DOHH2 (cell line): ENCODE measurements at regions not wholly inside any gene's neighbourhood (a gene's known extent, or its start where the extent isn't known, plus 50 kb on each side); places are given as distances from the start of the nearest gene placed in this dataset.
A peak's percentile ranks its signal among the peaks of the same experiment; 100 is the strongest.

Experiments
- H3F3A ChIP-seq: fragments of 200-600 bp; sonication (generic), shearing (Covaris generic); 2 replicates; pipeline ENCODE4 v1.6.0; 2016; ENCODE audit warnings: antibody characterized with exemption, mild to moderate bottlenecking; ENCODE audit not compliant: control insufficient read depth, insufficient read depth
- H3K27ac ChIP-seq: fragments of 200-600 bp; sonication (generic); 2 replicates; pipeline ENCODE4 v1.5.1; 2014; ENCODE audit warnings: low read depth, mild to moderate bottlenecking, low read length, moderate library complexity
- H3K27me3 ChIP-seq: fragments of 200-600 bp; sonication (generic); 2 replicates; pipeline ENCODE4 v1.6.1; 2014; ENCODE audit warnings: mild to moderate bottlenecking, low read length, mixed read lengths; ENCODE audit not compliant: control insufficient read depth
- H3K36me3 ChIP-seq: fragments of 200-600 bp; sonication (generic); 2 replicates; pipeline ENCODE4 v1.6.1; 2014; ENCODE audit warnings: mild to moderate bottlenecking, low read length, moderate library complexity, mixed read lengths; ENCODE audit not compliant: control insufficient read depth
- H3K4me1 ChIP-seq: fragments of 200-600 bp; sonication (generic); 2 replicates; pipeline ENCODE4 v1.6.1; 2014; ENCODE audit warnings: mild to moderate bottlenecking, low read length, mixed read lengths; ENCODE audit not compliant: control insufficient read depth
- H3K4me2 ChIP-seq: fragments of 200-600 bp; sonication (generic); 2 replicates; pipeline ENCODE4 v1.6.0; 2014; ENCODE audit warnings: mild to moderate bottlenecking, low read length, moderate library complexity
- H3K4me3 ChIP-seq: fragments of 200-600 bp; sonication (generic); 2 replicates; pipeline ENCODE4 v1.5.1; 2014; ENCODE audit warnings: mild to moderate bottlenecking, low read length, mixed read lengths
- H3K79me2 ChIP-seq: fragments of 200-600 bp; sonication (generic); 2 replicates; pipeline ENCODE4 v1.6.1; 2014; ENCODE audit warnings: mild to moderate bottlenecking, low read length, mixed read lengths; ENCODE audit not compliant: control insufficient read depth
- H3K9me2 ChIP-seq: fragments of 200-600 bp; sonication (generic); replicated peaks from 2 replicates; pipeline ENCODE4 v1.6.1; 2014; ENCODE audit warnings: mild to moderate bottlenecking, low read length, mixed read lengths; ENCODE audit not compliant: control insufficient read depth
- H3K9me3 ChIP-seq: fragments of 200-600 bp; sonication (generic); 2 replicates; pipeline ENCODE4 v1.6.1; 2014; ENCODE audit warnings: antibody characterized with exemption, low read length, mixed read lengths; ENCODE audit not compliant: control insufficient read depth, insufficient read depth
- H4K20me1 ChIP-seq: fragments of 200-600 bp; sonication (generic); 2 replicates; pipeline ENCODE4 v1.6.0; 2014; ENCODE audit warnings: low read depth, mild to moderate bottlenecking, antibody characterized with exemption, low read length, moderate library complexity; ENCODE audit not compliant: control insufficient read depth, insufficient read depth
- EZH2phosphoT487 ChIP-seq: fragments of 200-600 bp; sonication (generic); IDR thresholded peaks from 2 replicates; pipeline ENCODE4 v1.6.1; 2017; ENCODE audit warnings: borderline replicate concordance, mild to moderate bottlenecking, antibody characterized with exemption, low read length, moderate library complexity, mixed read lengths
- TF ChIP-seq, protein P1 (sequence below): fragments of 200-600 bp; sonication (generic); IDR thresholded peaks from one replicate; pipeline ENCODE4 v1.5.1; 2014; ENCODE audit warnings: antibody characterized with exemption, mild to moderate bottlenecking, low read depth, low read length; ENCODE audit not compliant: poor library complexity, severe bottlenecking

DNA sequence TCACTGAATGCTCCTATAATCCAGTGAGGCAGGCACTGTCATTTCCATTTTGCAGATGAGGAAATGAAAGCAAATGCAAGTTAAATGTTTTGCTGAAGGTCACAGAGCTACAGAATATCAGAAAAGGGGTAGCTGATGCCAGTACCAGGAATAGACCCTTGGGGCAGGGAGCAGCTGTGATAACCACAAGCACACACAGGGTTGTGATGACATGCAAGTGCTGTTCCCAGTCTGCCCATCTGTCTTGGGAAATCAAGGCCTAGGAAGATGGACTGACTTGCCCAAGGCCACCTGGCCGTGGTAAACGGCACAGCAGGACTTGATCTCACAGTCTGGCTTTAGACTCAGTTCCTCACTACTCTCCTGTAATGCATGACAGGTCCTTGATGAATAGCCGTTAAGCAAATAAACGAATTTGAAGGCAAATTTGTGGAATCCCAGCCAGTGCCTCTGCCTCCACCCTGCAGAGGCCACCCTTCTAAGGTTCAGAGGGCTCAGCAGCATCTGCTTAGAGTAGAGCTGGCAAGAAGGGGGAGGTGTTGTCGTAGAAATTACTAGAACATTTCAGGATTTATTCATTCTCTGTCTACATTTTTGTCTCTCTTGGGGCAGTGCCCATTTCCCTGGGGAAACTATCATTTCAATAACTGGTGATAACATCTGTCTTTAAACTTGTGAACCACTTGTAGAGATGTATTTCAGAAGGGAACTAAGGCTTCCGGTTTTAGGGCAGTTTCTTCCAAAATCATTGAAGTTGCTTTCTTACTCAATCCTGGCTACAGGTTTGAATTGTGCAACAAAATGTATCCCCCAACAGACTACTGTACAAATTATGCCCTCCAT, 53.2 kb upstream of the MRPS6 start:
- Histone ChIP-seq H3F3A (peaks cover 27% of the 10 kb centered on the region), H3K9me2 (no peaks in the 10 kb centered on the region), H3K36me3 (peaks cover 13% of the 10 kb centered on the region), H3K4me2 (peak overlapping the region; percentile 77), H3K4me3 (peak overlapping the region; percentile 55), H3K27ac (peak overlapping the region; percentile 97), H3K79me2 (no peaks in the 10 kb centered on the region), H3K27me3 (no peaks in the 10 kb centered on the region), H3K4me1 (peaks cover 68% of the 10 kb centered on the region), H4K20me1 (no peaks in the 10 kb centered on the region), H3K9me3 (no peaks in the 10 kb centered on the region)
- TF ChIP-seq, protein P1, sequence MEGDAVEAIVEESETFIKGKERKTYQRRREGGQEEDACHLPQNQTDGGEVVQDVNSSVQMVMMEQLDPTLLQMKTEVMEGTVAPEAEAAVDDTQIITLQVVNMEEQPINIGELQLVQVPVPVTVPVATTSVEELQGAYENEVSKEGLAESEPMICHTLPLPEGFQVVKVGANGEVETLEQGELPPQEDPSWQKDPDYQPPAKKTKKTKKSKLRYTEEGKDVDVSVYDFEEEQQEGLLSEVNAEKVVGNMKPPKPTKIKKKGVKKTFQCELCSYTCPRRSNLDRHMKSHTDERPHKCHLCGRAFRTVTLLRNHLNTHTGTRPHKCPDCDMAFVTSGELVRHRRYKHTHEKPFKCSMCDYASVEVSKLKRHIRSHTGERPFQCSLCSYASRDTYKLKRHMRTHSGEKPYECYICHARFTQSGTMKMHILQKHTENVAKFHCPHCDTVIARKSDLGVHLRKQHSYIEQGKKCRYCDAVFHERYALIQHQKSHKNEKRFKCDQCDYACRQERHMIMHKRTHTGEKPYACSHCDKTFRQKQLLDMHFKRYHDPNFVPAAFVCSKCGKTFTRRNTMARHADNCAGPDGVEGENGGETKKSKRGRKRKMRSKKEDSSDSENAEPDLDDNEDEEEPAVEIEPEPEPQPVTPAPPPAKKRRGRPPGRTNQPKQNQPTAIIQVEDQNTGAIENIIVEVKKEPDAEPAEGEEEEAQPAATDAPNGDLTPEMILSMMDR = peak; percentile 33
- TF ChIP-seq EZH2phosphoT487 = no peak

DNA sequence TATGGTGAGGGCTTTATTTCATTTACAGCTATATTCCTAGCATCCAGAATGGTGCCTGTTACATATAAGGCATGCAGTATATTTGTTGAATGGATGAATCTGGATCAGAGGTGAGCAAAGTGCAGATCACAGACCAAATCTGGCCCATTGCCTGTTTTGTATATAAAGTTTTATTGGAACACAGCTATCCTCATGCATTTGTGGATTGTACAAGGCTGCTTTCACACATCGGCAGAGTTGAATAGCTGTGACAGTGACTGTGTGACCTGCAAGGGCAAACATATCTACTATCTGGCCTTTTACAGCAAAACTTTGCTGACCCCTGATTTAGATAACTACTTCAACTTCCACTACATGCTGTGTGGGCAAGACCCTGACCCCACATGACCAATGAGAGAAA, 54.0 kb upstream of the MRPS6 start:
- no peaks in the 10 kb centered on the region for H3K9me2 ChIP-seq
- H3K4me1 ChIP-seq = peaks cover 68% of the 10 kb centered on the region
- H3K4me2 ChIP-seq = peak overlapping the region; percentile 77
- H3K79me2 ChIP-seq = no peaks in the 10 kb centered on the region
- H3K4me3 ChIP-seq = peak overlapping the region; percentile 55
- peaks cover 27% of the 10 kb centered on the region for H3F3A ChIP-seq
- no peaks in the 10 kb centered on the region for H4K20me1 ChIP-seq
- peaks cover 4% of the 10 kb centered on the region; the same call in 1 of the 2 replicates for H3K9me3 ChIP-seq
- TF ChIP-seq, protein P1 = no peak
- TF ChIP-seq EZH2phosphoT487 = no peak
- no peaks in the 10 kb centered on the region for H3K27me3 ChIP-seq
- H3K36me3 ChIP-seq = peaks cover 13% of the 10 kb centered on the region
- H3K27ac ChIP-seq = peak overlapping the region; percentile 97

DNA sequence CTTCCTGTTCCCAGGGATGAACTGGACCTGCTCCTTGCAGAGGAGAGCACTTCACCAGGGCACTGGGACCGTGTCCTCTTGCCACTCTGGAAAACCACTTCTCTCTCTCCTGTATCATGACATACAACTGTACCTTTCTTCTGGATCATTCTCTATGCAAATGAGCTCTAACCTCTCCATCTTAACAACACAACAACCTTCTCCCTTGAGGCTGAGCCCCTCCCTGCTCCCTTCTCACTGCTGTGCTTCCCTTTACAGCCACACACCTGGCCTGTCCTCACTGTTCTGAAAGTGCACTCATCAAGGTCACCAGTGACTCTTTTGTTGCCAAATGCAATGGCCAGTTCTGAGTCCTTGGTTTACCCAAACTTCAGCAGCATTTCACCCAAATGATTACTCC, 54.5 kb upstream of the MRPS6 start:
- Histone ChIP-seq H3K79me2 (no peaks in the 10 kb centered on the region), H3K9me2 (no peaks in the 10 kb centered on the region), H3K4me2 (peak overlapping the region; percentile 77), H3K4me1 (peaks cover 68% of the 10 kb centered on the region), H3F3A (peaks cover 27% of the 10 kb centered on the region), H3K4me3 (peak overlapping the region; percentile 55), H3K36me3 (peaks cover 13% of the 10 kb centered on the region), H4K20me1 (no peaks in the 10 kb centered on the region), H3K27me3 (no peaks in the 10 kb centered on the region), H3K27ac (peak overlapping the region; percentile 97), H3K9me3 (peaks cover 4% of the 10 kb centered on the region; the same call in 1 of the 2 replicates)
- TF ChIP-seq EZH2phosphoT487 = no peak
- TF ChIP-seq, protein P1 = no peak
